SHP77 treated with DMSO at 0.1 percent for 48 hours (cell line): ENCODE measurements at regions not wholly inside any gene's neighbourhood (a gene's known extent, or its start where the extent isn't known, plus 50 kb on each side); places are given as distances from the start of the nearest gene placed in this dataset.
"Not testable (repeated sequence)": the region's sequence is repeated elsewhere in the genome, so short reads cannot be mapped to it uniquely, and the experiment has no call there.

Experiments used
- DNase-seq: peaks from one replicate; lab custom pipeline; 2025; lab: John Stamatoyannopoulos, UW

GRCh38 chr4:187789078-187789477, 206.5 kb upstream of the ZFP42 start:
- DNase-seq: no peak

DNA sequence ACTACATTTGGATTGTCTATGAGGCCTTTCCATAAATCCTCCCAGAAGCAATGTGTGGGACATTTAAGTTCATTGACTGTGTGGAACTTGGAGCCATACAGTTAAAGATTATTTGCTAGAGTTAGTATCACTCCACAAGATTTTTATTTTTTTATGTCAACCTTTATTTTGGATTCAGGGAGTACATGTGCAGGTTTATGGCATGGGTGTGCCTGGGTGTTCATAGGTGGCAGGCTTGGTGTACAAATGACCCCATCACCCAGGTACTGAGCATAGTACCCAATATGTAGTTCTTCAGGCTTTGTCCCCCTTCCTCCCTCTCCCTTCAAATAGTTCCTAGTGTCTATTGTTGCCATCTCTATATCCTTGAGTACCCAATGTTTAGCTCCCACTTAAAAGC, 199.8 kb upstream of the ZFP42 start:
- no peak for DNase-seq

DNA sequence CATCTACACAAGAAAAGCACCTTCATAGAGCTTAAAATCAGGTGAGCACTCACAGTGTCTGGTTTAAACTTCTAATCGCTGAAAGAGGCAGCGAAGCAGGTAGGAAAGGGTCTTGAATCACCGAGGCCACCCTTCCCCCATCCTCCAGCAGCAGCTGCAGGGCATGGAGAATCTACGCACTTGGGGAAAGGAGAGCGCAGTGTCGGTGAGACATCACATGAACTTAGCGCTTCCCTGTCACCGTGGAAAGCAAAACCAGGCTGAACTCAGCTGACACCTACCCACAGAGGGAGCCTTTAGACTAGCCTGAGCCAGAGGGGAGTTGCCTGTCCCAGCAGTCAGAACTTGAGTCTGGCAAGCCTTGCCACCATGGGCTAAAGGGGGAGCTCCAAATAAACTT, 197.2 kb upstream of the ZFP42 start:
- no peak for DNase-seq

GRCh38 chr4:187799735-187800134, 195.8 kb upstream of the ZFP42 start:
- DNase-seq: no peak

GRCh38 chr4:187811591-187811990, 184.0 kb upstream of the ZFP42 start:
- no peak for DNase-seq

GRCh38 chr4:187814737-187815465, 180.7 kb upstream of the ZFP42 start:
- no peak for DNase-seq

GRCh38 chr4:187826725-187827124, 168.8 kb upstream of the ZFP42 start:
- peak; percentile 54 for DNase-seq

DNA sequence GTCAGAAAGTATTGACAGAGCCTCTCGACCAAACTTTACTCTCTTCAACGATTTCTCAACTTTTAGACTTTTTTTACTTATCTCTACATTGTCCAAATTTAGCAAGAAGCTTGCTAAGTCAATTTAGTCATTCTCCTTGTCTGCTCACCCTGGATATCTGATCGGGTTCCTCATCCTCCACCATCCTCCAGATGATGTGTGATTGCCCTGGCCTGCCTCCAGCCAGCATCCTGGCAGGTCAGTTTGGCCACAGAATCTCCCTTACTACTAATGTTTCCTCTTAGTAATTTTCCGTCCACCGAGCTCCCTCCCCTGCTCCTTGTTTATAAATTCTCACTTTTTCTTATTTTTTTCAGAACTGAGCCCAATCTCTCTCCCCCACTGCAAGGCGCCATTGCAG, 167.9 kb upstream of the ZFP42 start:
- DNase-seq: no peak

DNA sequence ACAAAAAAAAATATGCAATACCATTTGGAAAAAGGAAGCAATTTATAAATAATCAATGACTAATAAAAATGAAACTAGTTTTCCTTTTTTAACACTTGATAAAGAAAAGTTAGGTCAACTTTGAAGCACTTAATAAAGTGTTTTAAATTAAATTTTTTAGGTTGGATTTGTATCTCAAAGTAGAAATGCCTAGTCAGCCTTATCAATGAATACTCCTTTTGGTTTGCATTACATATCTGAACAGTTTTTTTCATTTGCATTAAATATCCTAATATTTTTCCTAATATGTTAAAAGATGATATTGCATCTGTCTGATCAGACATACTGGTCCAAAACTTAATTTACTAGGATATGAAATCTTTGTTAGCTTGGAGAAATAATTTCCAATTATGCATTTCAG, 155.8 kb upstream of the ZFP42 start:
- no peak for DNase-seq

DNA sequence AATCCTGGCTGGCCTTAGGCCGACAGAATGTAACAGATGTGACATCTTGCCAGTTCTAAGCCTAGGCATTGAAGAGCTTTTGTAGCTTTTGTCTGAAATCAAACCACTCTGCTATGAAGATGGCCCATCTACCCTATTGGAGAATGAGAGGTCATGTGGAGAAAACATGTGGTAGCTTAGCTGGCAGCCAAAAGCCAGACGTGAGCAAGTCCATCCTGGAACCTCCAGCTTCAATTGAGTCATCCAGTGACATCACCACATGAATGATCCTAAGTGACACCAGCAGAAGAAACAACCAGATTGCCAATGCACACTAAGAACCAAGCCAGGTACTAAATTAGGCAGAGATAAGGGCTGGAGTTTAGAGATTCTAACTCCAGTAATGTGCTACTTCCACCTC, 154.8 kb upstream of the ZFP42 start:
- DNase-seq: no peak

- no peak for DNase-seq
Observed at GRCh38 chr4:187849556-187850225, 145.9 kb upstream of the ZFP42 start.

DNA sequence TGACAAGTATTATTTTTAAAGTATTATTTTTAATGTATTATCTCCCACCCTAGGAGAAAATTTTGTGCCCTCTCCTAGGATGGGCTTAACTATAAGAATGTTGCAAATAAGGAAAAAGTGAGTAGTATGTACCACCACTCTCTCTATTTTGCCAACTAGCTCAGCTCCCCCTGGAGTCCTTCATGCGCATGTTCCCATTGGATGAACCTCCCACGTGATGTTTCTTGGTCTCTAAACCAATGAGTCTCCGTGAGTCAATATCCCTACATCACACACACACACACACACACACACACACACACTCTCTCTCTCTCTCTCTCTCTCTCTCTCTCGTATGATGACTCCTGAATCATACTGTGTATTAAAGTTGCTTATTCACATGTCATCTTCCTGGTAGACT, 129.7 kb upstream of the ZFP42 start:
- no peak for DNase-seq

GRCh38 chr4:187883049-187883448, 112.5 kb upstream of the ZFP42 start:
- no peak for DNase-seq

GRCh38 chr4:187883836-187884475, 111.6 kb upstream of the ZFP42 start:
- no peak for DNase-seq

DNA sequence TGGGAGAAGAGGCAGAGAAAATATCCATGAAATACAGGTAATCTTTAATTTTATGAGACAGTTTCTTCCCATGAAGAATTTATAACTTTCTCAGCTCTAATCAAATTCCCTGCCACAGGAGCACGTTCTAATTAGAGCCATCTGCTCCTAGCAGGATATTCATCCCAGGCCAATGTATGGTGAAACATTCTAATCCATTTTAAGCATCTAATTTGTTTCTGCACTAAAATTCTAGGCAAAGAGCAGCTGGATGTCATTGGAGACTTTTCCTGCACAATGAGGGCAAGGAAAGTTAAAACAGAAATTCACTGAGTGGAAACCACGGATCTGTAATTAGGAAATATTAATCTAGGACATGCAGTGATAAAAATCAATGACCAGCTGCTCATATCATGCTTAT, 107.7 kb upstream of the ZFP42 start:
- DNase-seq: no peak

DNA sequence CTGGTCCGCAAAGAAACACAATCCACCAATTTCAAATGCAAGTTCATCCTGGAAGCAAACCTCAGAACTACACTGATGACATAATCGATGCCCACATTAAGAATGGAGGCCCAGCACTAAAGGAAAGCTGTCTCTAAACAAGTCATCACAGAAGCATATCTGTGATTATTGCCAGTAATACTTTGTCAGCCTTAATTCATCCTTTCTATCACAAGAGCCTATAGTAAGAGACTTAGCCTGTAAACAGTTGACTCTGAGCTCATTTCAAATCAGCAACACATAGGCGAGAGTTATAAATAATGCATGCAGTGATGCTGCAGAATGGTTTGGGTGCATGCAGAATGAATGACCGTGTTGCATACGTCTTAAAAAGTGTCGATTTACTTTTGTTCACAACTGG, 105.9 kb upstream of the ZFP42 start:
- DNase-seq: no peak

DNA sequence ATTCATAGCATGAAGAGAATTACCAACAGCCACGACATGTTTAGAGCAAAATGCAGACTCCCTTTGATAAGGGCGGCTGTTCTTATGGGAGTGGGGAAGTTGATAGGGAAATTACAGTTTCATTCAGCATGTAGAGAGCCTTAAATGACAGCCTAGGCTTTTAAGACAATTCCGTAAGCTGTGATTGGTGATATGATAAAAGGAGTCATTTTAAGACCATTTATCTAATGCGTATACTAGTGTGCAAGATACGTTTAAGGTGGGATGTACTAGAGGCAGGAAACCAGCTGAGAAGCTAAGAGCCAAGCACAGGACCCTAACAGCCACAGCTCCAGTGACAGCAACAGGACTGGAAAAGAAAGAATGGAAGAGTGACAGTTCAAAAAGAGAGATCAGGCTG, 102.2 kb upstream of the ZFP42 start:
- DNase-seq: no peak

GRCh38 chr4:187903106-187903505, 92.5 kb upstream of the ZFP42 start:
- DNase-seq: no peak

- no peak for DNase-seq
Observed at GRCh38 chr4:187903700-187904099, 91.9 kb upstream of the ZFP42 start.

GRCh38 chr4:187908079-187908561, 87.5 kb upstream of the ZFP42 start:
- no peak for DNase-seq

DNA sequence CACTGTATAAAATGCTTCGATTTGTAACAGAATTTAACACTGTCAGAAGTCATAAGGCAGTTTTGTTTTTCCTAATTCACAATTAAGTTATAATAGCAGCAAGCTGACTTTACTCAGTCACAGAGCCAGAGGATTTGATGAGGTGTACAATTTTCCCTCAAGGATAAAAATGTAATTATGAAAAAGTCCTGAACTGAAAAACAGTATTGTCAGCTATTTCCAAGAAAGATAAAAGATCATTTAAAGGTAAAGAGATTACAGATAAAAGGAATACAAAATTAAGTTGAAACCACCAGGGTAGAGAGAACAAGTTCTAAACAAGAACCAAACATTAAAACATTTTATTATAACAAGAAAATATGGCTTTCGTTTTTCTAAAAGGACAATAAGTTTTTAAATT, 86.8 kb upstream of the ZFP42 start:
- DNase-seq: no peak

GRCh38 chr4:187910741-187911140, 84.8 kb upstream of the ZFP42 start:
- no peak for DNase-seq

DNA sequence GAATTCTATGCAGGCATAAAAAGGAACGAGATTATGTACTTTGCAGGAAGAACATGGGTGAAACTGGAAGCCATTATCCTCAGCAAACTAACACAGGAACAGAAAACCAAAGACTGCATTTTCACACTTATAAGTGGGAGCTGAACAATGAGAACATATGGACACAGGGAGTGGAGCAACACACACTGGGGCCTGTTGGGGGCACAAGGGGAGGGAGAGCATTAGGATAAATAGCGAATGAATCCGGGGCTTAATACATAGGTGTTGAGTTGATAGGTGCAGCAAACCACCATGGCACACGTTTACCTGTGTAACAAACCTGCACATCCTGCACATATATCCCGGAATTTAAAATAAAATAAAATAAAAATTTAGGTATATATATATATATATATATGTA, 80.2 kb upstream of the ZFP42 start:
- DNase-seq: not testable (repeated sequence)
